ENCODE measurements at regions not wholly inside any gene's neighbourhood (a gene's known extent, or its start where the extent isn't known, plus 50 kb on each side); places are given as distances from the start of the nearest gene placed in this dataset.
"Not testable (repeated sequence)": the region's sequence is repeated elsewhere in the genome, so short reads cannot be mapped to it uniquely, and the experiment has no call there.

GRCh38 chr2:242065426-242065825 is 195.9 kb downstream of the RTP5 start:
- no peaks in the 10 kb centered on the region for H3K36me3 ChIP-seq
- H3K27me3 ChIP-seq (replicated peaks in 1 of 7) = peaks cover 0 to 13% (median 0%) of the 10 kb centered on the region in 7 donors
- no peak overlapping the region for H3K27ac ChIP-seq
- intact Hi-C loops (cut with DNase I; ENCODE audit: low total_unique reads) = no loop called here
- WGBS, 5 donors = 79 to 85% (median 84%) methylated on average over 11 of the region's 11 CpGs
- no peaks in the 10 kb centered on the region for H3K4me1 ChIP-seq
- no peak overlapping the region for H3K4me3 ChIP-seq
- H3K9me3 ChIP-seq = peaks cover 0 to 7% (median 3%) of the 10 kb centered on the region in 8 donors
- TF ChIP-seq, protein P1, sequence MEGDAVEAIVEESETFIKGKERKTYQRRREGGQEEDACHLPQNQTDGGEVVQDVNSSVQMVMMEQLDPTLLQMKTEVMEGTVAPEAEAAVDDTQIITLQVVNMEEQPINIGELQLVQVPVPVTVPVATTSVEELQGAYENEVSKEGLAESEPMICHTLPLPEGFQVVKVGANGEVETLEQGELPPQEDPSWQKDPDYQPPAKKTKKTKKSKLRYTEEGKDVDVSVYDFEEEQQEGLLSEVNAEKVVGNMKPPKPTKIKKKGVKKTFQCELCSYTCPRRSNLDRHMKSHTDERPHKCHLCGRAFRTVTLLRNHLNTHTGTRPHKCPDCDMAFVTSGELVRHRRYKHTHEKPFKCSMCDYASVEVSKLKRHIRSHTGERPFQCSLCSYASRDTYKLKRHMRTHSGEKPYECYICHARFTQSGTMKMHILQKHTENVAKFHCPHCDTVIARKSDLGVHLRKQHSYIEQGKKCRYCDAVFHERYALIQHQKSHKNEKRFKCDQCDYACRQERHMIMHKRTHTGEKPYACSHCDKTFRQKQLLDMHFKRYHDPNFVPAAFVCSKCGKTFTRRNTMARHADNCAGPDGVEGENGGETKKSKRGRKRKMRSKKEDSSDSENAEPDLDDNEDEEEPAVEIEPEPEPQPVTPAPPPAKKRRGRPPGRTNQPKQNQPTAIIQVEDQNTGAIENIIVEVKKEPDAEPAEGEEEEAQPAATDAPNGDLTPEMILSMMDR (IDR thresholded peaks at IDR 0.05 in 8 of 11, conservative IDR thresholded peaks at IDR 0.05 in 3 of 11) = no peak
- TF ChIP-seq POLR2AphosphoS5 (IDR thresholded peaks at IDR 0.05) = no peak
- no peak for DNase-seq

GRCh38 chr2:242069018-242069417 is 199.5 kb downstream of the RTP5 start:
- no peak overlapping the region for H3K4me3 ChIP-seq
- no peaks in the 10 kb centered on the region for H3K9me3 ChIP-seq
- no peaks in the 10 kb centered on the region for H3K36me3 ChIP-seq
- H3K27me3 ChIP-seq (replicated peaks in 1 of 7) = peaks cover 0 to 29% (median 0%) of the 10 kb centered on the region in 7 donors
- intact Hi-C loops (cut with DNase I; ENCODE audit: low total_unique reads) = no loop called here
- no peak for DNase-seq
- WGBS, 5 donors = 87 to 97% (median 95%) methylated on average over 6 to 7 of the region's 7 CpGs
- H3K27ac ChIP-seq = no peak overlapping the region
- no peaks in the 10 kb centered on the region for H3K4me1 ChIP-seq
- TF ChIP-seq, protein P1 (IDR thresholded peaks at IDR 0.05 in 8 of 11, conservative IDR thresholded peaks at IDR 0.05 in 3 of 11) = no peak
- no peak for TF ChIP-seq POLR2AphosphoS5 (IDR thresholded peaks at IDR 0.05)
- TF ChIP-seq POLR2A (IDR thresholded peaks at IDR 0.05) = no peak

- DNase-seq; H3K4me3 ChIP-seq; H3K9me3 ChIP-seq; H3K36me3 ChIP-seq; intact Hi-C loops (cut with DNase I; ENCODE audit: low total_unique reads); H3K4me1 ChIP-seq; H3K27ac ChIP-seq: not testable (repeated sequence)
- 61 to 71% (median 66%) methylated on average over 11 to 12 of the region's 12 CpGs for WGBS, 5 donors
- peaks cover 0 to 32% (median 0%) of the 10 kb centered on the region in 7 donors for H3K27me3 ChIP-seq (replicated peaks in 1 of 7)
These were observed 200.4 kb downstream of the RTP5 start for GRCh38 chr2:242069938-242070395.

- intact Hi-C loops (cut with DNase I; ENCODE audit: low total_unique reads); H3K27ac ChIP-seq; H3K9me3 ChIP-seq; H3K36me3 ChIP-seq; H3K4me3 ChIP-seq; DNase-seq; H3K4me1 ChIP-seq: not testable (repeated sequence)
- WGBS, 5 donors = 64 to 93% (median 88%) methylated on average over 9 to 11 of the region's 11 CpGs
- H3K27me3 ChIP-seq (replicated peaks in 1 of 7) = peaks cover 0 to 24% (median 0%) of the 10 kb centered on the region in 7 donors
These were observed 201.2 kb downstream of the RTP5 start for GRCh38 chr2:242070726-242071125.

DNA sequence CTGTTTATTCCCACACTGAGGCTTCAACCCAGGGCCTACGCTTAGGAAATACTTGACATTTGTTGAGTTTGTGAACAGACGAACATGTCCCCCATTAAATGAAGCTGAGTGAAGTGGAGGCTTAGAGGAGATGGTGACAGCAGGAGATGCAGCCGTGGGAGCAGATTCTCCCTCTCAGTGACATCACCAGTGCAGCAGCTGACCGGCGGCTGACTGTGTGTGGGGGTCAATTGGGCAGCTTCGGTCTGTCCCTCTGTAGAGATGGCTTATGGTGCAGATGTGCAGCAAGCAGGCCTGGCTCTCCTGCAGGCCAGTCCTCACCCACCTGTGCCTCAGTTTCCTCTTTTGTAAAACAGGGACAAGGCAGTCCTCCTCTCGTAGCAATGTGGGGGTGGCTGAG is 201.8 kb downstream of the RTP5 start:
- H3K9me3 ChIP-seq; H3K36me3 ChIP-seq; DNase-seq; H3K27ac ChIP-seq; H3K4me3 ChIP-seq; intact Hi-C loops (cut with DNase I; ENCODE audit: low total_unique reads); H3K4me1 ChIP-seq: not testable (repeated sequence)
- peaks cover 0 to 23% (median 0%) of the 10 kb centered on the region in 7 donors for H3K27me3 ChIP-seq (replicated peaks in 1 of 7)
- WGBS, 5 donors = 85 to 95% (median 88%) methylated on average over 7 of the region's 7 CpGs

DNA sequence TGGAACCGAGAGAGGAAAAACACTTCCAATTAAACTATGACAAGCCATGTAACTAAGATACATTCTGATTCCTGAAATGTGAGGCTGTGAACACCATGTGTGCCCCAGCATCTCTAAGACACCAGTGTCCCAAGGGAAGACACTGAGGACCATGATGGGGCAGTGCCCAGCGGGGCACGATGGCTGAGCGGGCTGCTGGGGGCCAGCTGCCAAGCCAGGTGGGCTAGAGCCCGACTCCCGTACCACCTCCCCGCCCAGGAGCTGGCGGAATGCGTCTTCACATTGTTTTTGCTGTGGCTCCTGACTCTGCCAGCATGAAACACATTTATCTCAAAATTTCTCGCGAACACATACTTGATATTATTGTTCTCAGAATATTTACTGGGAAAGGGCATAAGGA is 202.4 kb downstream of the RTP5 start:
- peaks cover 0 to 25% (median 0%) of the 10 kb centered on the region in 7 donors for H3K27me3 ChIP-seq (replicated peaks in 1 of 7)
- H3K27ac ChIP-seq; H3K4me3 ChIP-seq; intact Hi-C loops (cut with DNase I; ENCODE audit: low total_unique reads); H3K36me3 ChIP-seq; DNase-seq; H3K9me3 ChIP-seq; H3K4me1 ChIP-seq: not testable (repeated sequence)
- whole genome bisulfite sequencing, 5 donors = 84 to 98% (median 90%) methylated on average over 11 of the region's 11 CpGs
